ENCODE measurements at regions not wholly inside any gene's neighbourhood (a gene's known extent, or its start where the extent isn't known, plus 50 kb on each side); places are given as distances from the start of the nearest gene placed in this dataset.

DNA sequence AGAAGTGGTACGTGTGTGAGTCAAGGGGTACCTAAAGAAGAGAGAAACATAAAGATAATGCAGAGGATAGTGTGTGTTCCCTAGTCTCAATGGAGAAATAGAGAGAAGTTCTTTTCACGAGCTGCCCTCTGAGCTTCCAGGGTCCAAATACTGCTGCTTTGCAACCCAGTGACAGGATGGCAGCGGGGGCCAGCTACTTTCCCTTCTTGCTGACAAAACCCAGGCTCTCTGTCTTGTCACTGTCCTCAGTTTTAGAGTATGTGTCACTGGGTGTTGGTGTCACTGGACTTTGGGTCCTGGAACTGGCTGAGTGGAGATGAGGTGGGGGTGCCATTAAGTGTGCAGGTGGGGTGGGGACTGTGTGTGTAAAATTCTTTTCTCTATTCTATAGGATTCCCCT, 265.6 kb downstream of the CDC5L start:
- H3K4me3 ChIP-seq (ENCODE audit: low read depth, low read length) = no peak overlapping the region
- TF ChIP-seq, protein P1, sequence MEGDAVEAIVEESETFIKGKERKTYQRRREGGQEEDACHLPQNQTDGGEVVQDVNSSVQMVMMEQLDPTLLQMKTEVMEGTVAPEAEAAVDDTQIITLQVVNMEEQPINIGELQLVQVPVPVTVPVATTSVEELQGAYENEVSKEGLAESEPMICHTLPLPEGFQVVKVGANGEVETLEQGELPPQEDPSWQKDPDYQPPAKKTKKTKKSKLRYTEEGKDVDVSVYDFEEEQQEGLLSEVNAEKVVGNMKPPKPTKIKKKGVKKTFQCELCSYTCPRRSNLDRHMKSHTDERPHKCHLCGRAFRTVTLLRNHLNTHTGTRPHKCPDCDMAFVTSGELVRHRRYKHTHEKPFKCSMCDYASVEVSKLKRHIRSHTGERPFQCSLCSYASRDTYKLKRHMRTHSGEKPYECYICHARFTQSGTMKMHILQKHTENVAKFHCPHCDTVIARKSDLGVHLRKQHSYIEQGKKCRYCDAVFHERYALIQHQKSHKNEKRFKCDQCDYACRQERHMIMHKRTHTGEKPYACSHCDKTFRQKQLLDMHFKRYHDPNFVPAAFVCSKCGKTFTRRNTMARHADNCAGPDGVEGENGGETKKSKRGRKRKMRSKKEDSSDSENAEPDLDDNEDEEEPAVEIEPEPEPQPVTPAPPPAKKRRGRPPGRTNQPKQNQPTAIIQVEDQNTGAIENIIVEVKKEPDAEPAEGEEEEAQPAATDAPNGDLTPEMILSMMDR (IDR thresholded peaks at IDR 0.05; ENCODE audit: low read depth, low read length) = no peak

DNA sequence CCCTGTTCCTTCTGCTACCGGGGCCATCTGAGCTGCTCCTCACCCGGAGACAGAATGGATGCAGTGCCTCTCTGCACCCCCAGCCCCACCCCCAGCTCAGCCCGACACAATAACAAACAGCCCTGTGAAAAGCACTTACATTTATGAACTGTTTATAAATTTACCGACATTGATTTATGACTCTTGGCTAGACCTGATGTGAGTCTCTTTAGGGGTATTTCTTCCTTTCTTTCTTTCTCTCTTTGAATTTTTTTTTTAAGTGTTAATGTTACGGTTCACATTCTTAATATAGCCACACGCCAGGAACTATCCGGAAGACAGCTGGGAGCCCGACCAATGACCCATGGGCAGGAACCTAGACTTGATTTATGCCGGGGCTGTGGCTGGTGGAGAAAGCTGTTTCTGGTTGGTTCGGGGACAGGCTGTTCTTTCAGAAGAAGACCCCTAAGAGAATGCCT, 266.3 kb downstream of the CDC5L start:
- no peak overlapping the region for H3K4me3 ChIP-seq (ENCODE audit: low read depth, low read length)
- TF ChIP-seq, protein P1 (IDR thresholded peaks at IDR 0.05; ENCODE audit: low read depth, low read length) = no peak

DNA sequence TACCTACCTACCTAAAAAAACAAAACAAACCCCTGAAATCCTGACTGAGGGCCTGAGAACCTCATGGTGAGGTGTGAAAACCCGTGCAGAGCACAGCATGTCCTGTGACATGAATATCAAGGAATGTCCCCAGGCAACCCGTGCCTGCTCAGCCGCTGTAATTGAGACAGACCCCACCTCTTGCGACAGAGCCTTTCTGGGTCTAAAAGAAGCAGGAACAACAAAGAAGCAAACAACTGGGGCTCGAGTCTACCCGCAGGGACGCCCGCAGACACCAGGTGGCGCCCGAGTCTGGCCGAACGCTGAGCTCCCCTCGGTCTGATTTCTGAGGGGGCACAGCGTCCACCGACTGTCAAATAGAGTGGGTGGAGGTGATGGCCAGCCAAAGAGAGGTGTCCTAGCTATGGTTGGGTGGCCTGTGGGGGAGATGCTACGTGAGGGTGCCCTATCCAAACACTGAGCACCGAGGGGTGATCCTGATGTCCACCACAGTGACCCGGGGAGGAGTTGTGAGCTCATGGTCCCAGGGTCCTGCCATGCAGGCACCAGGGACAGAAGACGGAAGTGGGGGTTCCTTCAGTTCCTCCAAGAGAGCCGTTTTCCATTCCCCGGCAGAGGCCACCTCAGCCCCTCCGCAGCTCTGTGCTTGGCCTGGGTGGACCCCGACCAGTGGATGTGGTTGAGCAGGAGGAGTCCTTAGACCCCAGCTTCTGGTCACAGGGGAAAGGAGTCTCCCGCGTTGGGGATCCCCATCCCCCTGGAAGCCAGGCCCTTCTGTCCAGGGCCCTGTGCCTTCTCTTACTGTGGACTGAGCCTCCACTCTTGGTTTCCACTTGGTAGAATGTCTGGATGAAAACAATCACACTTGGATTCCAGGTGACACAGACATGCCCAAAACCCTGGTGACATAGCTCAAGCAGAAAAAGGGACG, 268.2 kb downstream of the CDC5L start:
- H3K4me3 ChIP-seq (ENCODE audit: low read depth, low read length) = no peak overlapping the region
- TF ChIP-seq, protein P1 (IDR thresholded peaks at IDR 0.05; ENCODE audit: low read depth, low read length) = peak; percentile 85

DNA sequence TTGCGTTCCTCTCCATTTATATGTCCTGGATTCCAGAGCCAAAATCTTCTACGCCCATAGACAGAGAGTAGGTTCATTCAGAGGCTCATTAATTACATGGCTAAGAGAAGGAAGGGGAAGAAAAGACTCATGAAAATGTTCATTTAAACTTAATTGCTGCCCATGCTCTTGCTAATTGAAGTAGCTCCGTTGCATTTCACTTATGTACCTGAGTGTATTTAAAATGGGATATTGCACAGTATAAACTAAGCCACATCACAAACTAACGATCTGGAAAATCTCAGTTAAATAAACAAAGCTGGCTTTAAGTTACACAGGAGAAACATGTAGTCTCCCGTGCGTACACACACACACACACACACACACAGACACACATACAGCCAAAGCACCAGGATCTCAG, 269.2 kb downstream of the CDC5L start:
- TF ChIP-seq, protein P1 (IDR thresholded peaks at IDR 0.05; ENCODE audit: low read depth, low read length) = no peak
- H3K4me3 ChIP-seq (ENCODE audit: low read depth, low read length) = no peak overlapping the region

DNA sequence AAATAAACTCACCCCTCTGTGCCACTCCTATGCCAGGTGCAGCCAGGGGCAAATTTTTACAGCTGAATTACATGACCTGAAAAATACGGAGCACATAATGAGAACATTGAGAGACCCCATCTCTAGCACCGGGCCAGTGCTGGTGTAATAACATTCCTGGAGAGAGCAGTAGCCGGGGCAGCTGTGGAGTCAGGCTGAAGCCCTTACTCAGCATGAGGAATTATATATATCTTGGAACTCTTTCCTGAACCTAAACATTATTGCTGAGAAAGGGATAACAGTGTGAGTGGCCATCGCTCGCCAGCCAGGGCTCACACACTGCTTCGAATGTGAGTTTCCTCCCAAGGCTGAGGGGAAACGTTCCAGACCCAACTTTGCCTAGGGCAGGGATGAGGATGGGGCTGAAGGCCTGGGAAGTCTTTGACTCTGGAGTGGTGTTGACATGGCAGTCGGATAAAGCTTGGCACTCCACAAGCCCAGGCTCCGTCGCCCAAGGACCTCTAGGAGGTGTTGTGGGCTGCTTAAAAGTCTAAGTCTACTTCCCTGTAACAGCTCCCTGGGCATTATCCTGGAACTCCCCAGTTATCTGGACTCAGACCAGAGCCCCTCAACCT, 269.8 kb downstream of the CDC5L start:
- TF ChIP-seq, protein P1 (IDR thresholded peaks at IDR 0.05; ENCODE audit: low read depth, low read length) = no peak
- H3K4me3 ChIP-seq (ENCODE audit: low read depth, low read length) = no peak overlapping the region

DNA sequence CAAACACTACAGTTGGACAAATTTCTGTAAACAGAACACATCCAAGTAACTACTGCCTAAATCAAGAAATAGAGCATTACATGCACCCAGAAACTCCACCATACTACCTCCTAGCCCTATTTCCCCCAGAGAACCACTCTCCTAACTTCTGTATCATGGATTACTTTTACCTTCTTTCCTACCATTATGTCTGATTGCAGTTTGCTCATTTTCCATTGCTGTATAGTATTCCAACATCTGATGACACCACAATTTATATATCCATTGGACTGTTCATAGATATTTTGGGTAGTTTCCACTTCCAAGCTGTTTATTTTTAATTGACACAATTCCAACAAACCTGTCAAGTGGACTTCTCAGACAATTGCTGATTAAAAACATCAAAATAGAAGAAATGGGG, 271.1 kb downstream of the CDC5L start:
- no peak overlapping the region for H3K4me3 ChIP-seq (ENCODE audit: low read depth, low read length)
- TF ChIP-seq, protein P1 (IDR thresholded peaks at IDR 0.05; ENCODE audit: low read depth, low read length) = no peak

DNA sequence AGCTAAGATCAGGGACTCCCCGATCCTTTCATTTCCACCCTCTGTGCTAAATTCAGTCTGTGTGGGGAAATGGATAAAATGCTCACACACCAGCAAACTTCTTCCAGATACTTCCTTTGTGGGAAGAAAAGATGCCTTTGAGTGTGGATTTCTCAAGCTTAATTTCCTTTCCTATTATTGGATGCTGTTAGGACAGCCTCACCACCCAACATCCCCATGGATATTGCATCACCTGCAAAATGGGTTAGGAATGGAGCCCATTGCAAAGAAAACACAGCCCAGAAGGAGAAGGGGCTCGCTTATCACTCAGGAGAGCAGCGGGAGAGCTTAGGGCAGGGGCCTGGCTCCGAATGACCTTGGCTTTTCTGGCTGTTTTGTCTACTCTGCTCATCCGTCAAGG, 272.2 kb downstream of the CDC5L start:
- no peak overlapping the region for H3K4me3 ChIP-seq (ENCODE audit: low read depth, low read length)
- TF ChIP-seq, protein P1 (IDR thresholded peaks at IDR 0.05; ENCODE audit: low read depth, low read length) = no peak
